Fibroblast of lung (primary cell): ENCODE measurements at regions not wholly inside any gene's neighbourhood (a gene's known extent, or its start where the extent isn't known, plus 50 kb on each side); places are given as distances from the start of the nearest gene placed in this dataset.

ENCODE experiments used
- DNase-seq, 2 donors: peaks; one replicate each; pipeline versions ENCODE4 v3.0.0 to v3.0.0-alpha.2; 2010; ENCODE audit warnings: low read depth in 2 of 2
- H2AFZ ChIP-seq: 2 replicates; pipeline ENCODE4 v1.5.1; 2012; ENCODE audit warnings: low read length, control low read depth, inconsistent platforms
- H3K27ac ChIP-seq: 2 replicates; pipeline ENCODE4 v1.5.1; 2011; ENCODE audit warnings: low read length, control low read depth; ENCODE audit not compliant: insufficient read depth
- H3K27me3 ChIP-seq: 2 replicates; pipeline ENCODE4 v1.5.1; 2011; ENCODE audit warnings: mild to moderate bottlenecking, low read length; ENCODE audit not compliant: control insufficient read depth, insufficient read depth
- H3K36me3 ChIP-seq: 2 replicates; pipeline ENCODE4 v1.5.1; 2011; ENCODE audit warnings: low read length; ENCODE audit not compliant: control insufficient read depth, insufficient read depth
- H3K4me1 ChIP-seq: 2 replicates; pipeline ENCODE4 v1.5.1; 2011; ENCODE audit warnings: low read length; ENCODE audit not compliant: control insufficient read depth, insufficient read depth; ENCODE audit errors: extremely low read depth
- H3K4me2 ChIP-seq: 2 replicates; pipeline ENCODE4 v1.5.1; 2011; ENCODE audit warnings: low read length, control low read depth; ENCODE audit not compliant: insufficient read depth; ENCODE audit errors: extremely low read depth
- H3K4me3 ChIP-seq, 4 experiments: fragments of 200-600 bp in 1 of 4; sonication (generic) in 1 of 4; replicated peaks in 1 of 4; 2 replicates each; pipeline ENCODE4 v1.5.1; 2011 to 2016; ENCODE audit warnings: low read length in 4 of 4, low read depth in 3 of 4, mild to moderate bottlenecking in 3 of 4, control low read depth in 2 of 4, inconsistent platforms in 1 of 4, mixed read lengths in 1 of 4; ENCODE audit not compliant: insufficient read depth in 1 of 4; ENCODE audit errors: control extremely low read depth in 1 of 4
- H3K79me2 ChIP-seq: 2 replicates; pipeline ENCODE4 v1.5.1; 2012; ENCODE audit warnings: mild to moderate bottlenecking, low read length, inconsistent platforms; ENCODE audit not compliant: control insufficient read depth, insufficient read depth
- H3K9ac ChIP-seq: 2 replicates; pipeline ENCODE4 v1.5.1; 2011; ENCODE audit warnings: mild to moderate bottlenecking, low read length, control low read depth; ENCODE audit not compliant: insufficient read depth
- H3K9me3 ChIP-seq: 2 replicates; pipeline ENCODE4 v1.5.1; 2012; ENCODE audit warnings: low read depth, low read length; ENCODE audit not compliant: control insufficient read depth, insufficient read depth
- H4K20me1 ChIP-seq: 2 replicates; pipeline ENCODE4 v1.5.1; 2011; ENCODE audit warnings: low read length; ENCODE audit not compliant: control insufficient read depth, insufficient read depth; ENCODE audit errors: extremely low read depth
- CTCF ChIP-seq, 2 donors: IDR thresholded peaks in 1 of 2; conservative IDR thresholded peaks in 1 of 2; 1 replicate in 1 of 2; 2 replicates in 1 of 2; pipeline ENCODE4 v1.5.1; 2011 to 2012; ENCODE audit warnings: low read length in 2 of 2, control low read depth in 1 of 2, inconsistent platforms in 1 of 2, low read depth in 1 of 2, mild to moderate bottlenecking in 1 of 2
- EZH2 ChIP-seq: IDR thresholded peaks from 2 replicates; pipeline ENCODE4 v1.5.1; 2012; ENCODE audit warnings: low read length, control low read depth, mild to moderate bottlenecking; ENCODE audit errors: missing control alignments

- no peaks in the 10 kb centered on the region for H3K79me2 ChIP-seq
- no peaks in the 10 kb centered on the region for H3K36me3 ChIP-seq
- no peaks in the 10 kb centered on the region for H3K27me3 ChIP-seq
- DNase-seq: no peak
- H3K9me3 ChIP-seq: no peaks in the 10 kb centered on the region
- H2AFZ ChIP-seq: no peak overlapping the region
- no peak overlapping the region for H3K4me3 ChIP-seq
- H3K4me1 ChIP-seq: no peaks in the 10 kb centered on the region
- H3K4me2 ChIP-seq: no peak overlapping the region
- no peak for TF ChIP-seq EZH2
- no peak for TF ChIP-seq CTCF (conservative IDR thresholded peaks at IDR 0.05 in 1 of 2, IDR thresholded peaks at IDR 0.05 in 1 of 2; ENCODE audit: low read depth in 1 of 2, low read length in 2 of 2)
- no peak overlapping the region for H3K27ac ChIP-seq
- no peaks in the 10 kb centered on the region for H4K20me1 ChIP-seq
- H3K9ac ChIP-seq: no peak overlapping the region
Measured at GRCh38 chr2:9782197-9782719, 61.0 kb upstream of the TAF1B start.

DNA sequence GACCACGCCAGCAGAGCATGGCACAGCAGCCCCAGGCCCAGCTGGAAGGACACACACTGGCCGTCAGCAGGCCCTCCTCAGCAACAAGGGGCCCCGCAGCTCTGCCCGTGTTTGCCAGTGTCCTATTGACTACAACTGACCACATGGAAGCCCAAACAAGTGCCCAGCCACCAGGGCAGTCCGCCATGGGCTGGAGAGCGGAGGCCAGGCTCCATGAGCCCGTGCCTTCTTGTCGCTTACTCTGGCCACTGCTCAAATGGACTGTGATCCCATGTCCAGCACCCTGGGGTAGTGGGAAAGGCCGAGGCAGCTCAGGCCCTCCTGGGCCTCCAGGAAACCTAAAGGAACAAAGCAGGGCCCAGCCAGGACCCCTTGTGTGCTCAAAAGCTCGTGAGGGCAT lies 53.9 kb upstream of the TAF1B start:
- no peaks in the 10 kb centered on the region for H3K79me2 ChIP-seq
- no peak overlapping the region for H3K4me3 ChIP-seq
- H3K4me1 ChIP-seq: no peaks in the 10 kb centered on the region
- no peaks in the 10 kb centered on the region for H4K20me1 ChIP-seq
- no peak overlapping the region for H3K9ac ChIP-seq
- H3K9me3 ChIP-seq: no peaks in the 10 kb centered on the region
- DNase-seq: no peak
- H3K36me3 ChIP-seq: no peaks in the 10 kb centered on the region
- H2AFZ ChIP-seq: no peak overlapping the region
- H3K4me2 ChIP-seq: no peak overlapping the region
- TF ChIP-seq EZH2 (no peak), CTCF (conservative IDR thresholded peaks at IDR 0.05 in 1 of 2, IDR thresholded peaks at IDR 0.05 in 1 of 2; ENCODE audit: low read depth in 1 of 2, low read length in 2 of 2) (no peak)
- no peaks in the 10 kb centered on the region for H3K27me3 ChIP-seq
- no peak overlapping the region for H3K27ac ChIP-seq

- no peak overlapping the region for H3K4me2 ChIP-seq
- no peaks in the 10 kb centered on the region for H3K79me2 ChIP-seq
- no peak overlapping the region for H3K27ac ChIP-seq
- TF ChIP-seq CTCF (conservative IDR thresholded peaks at IDR 0.05 in 1 of 2, IDR thresholded peaks at IDR 0.05 in 1 of 2; ENCODE audit: low read depth in 1 of 2, low read length in 2 of 2): no peak
- no peak for TF ChIP-seq EZH2
- H3K36me3 ChIP-seq: no peaks in the 10 kb centered on the region
- H3K4me1 ChIP-seq: no peaks in the 10 kb centered on the region
- no peaks in the 10 kb centered on the region for H3K27me3 ChIP-seq
- no peak overlapping the region for H2AFZ ChIP-seq
- H3K4me3 ChIP-seq: no peak overlapping the region
- H3K9me3 ChIP-seq: no peaks in the 10 kb centered on the region
- H4K20me1 ChIP-seq: no peaks in the 10 kb centered on the region
- DNase-seq: no peak
- no peak overlapping the region for H3K9ac ChIP-seq
Measured at GRCh38 chr2:9790702-9791225, 52.5 kb upstream of the TAF1B start.
